A673 (cell line): ENCODE measurements at regions not wholly inside any gene's neighbourhood (a gene's known extent, or its start where the extent isn't known, plus 50 kb on each side); places are given as distances from the start of the nearest gene placed in this dataset.

ENCODE experiments used
- BruUV-seq: library from RNA; stranded (reverse); fragments of 400-500 nt; replicated peaks from 2 replicates; lab custom pipeline; 2021; lab: Mats Ljungman, UMichigan
- CTCF ChIA-PET: fragments of 300-600 bp; sonication (Branson Sonifier 250); formaldehyde crosslinking; loops from one replicate; lab custom pipeline; 2022; ENCODE audit warnings: antibody characterized with exemption; lab: Charles Lee
- POLR2A ChIA-PET: fragments of 300-600 bp; sonication (Branson Sonifier 250); formaldehyde crosslinking; loops from one replicate; lab custom pipeline; 2022; ENCODE audit warnings: antibody characterized with exemption; ENCODE audit not compliant: low non-redundant PET; lab: Charles Lee
- DNase-seq: peaks from one replicate; pipeline ENCODE4 v3.0.0-alpha.2; 2015; ENCODE audit warnings: low spot score
- H3K27ac ChIP-seq: fragments of 200-600 bp; sonication (generic); 2 replicates; pipeline ENCODE4 v1.5.1; 2016; ENCODE audit warnings: mixed run types, low read depth, mild to moderate bottlenecking, mixed read lengths, antibody characterized with exemption, low read length; ENCODE audit not compliant: poor library complexity, severe bottlenecking
- H3K27me3 ChIP-seq: fragments of 200-600 bp; sonication (generic); replicated peaks from 2 replicates; pipeline ENCODE4 v1.6.1; 2017; ENCODE audit warnings: mixed run types, low read depth, mild to moderate bottlenecking, mixed read lengths, antibody characterized with exemption, low read length; ENCODE audit not compliant: insufficient read depth, poor library complexity
- H3K36me3 ChIP-seq: fragments of 200-600 bp; sonication (generic); 2 replicates; pipeline ENCODE4 v1.6.1; 2016; ENCODE audit warnings: mixed run types, mild to moderate bottlenecking, mixed read lengths, antibody characterized with exemption, low read length; ENCODE audit not compliant: insufficient read depth, poor library complexity, severe bottlenecking
- H3K4me1 ChIP-seq: fragments of 200-600 bp; sonication (generic); 2 replicates; pipeline ENCODE4 v1.6.1; 2017; ENCODE audit warnings: mixed run types, mild to moderate bottlenecking, mixed read lengths, antibody characterized with exemption, low read length; ENCODE audit not compliant: insufficient read depth, poor library complexity, severe bottlenecking
- H3K4me3 ChIP-seq: fragments of 200-600 bp; sonication (generic); 2 replicates; pipeline ENCODE4 v1.5.1; 2016; ENCODE audit warnings: low read depth, mixed run types, mild to moderate bottlenecking, mixed read lengths, low read length; ENCODE audit not compliant: poor library complexity, severe bottlenecking
- H3K9me3 ChIP-seq: fragments of 200-600 bp; sonication (generic); 2 replicates; pipeline ENCODE4 v1.6.1; 2016; ENCODE audit warnings: mixed run types, low read depth, mild to moderate bottlenecking, mixed read lengths, antibody characterized with exemption, low read length; ENCODE audit not compliant: poor library complexity, severe bottlenecking
- CTCF ChIP-seq: fragments of 300-800, 200-600 bp; sonication (generic); conservative IDR thresholded peaks from 2 replicates; pipeline ENCODE4 v1.5.1; 2017; ENCODE audit warnings: low read depth, mild to moderate bottlenecking, antibody characterized with exemption, low read length, moderate library complexity, mixed read lengths
- EZH2 ChIP-seq: fragments of 200-600 bp; sonication (generic); IDR thresholded peaks from 2 replicates; pipeline ENCODE4 v1.6.1; 2017; ENCODE audit warnings: borderline replicate concordance, low read depth, mild to moderate bottlenecking, mixed read lengths, antibody characterized with exemption, low read length; ENCODE audit not compliant: poor library complexity, severe bottlenecking
- intact Hi-C: fragments of 100-400 bp; cut with micrococcal nuclease; formaldehyde crosslinking; loops from one replicate; pipeline ENCODE4 v1.10.0; 2022; ENCODE audit not compliant: unreplicated experiment

DNA sequence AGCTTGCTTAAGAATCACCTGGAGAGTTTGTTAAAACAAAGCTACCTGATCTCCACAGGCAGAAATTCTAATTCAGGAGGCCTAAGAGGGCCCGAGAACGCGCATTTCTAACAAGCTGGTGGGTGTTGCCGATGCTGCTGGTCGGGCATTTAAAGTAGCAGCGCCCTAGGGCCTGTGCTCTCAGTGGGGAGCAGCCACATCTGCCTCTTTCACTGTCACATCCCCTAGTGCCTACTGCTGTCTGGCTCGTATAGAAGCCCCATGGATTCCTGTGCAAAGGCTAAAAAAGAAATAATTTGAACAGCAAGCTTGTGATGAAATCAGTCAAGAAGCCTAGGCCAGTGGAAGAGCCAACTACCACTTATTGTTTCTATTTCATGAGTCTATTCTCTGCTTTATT is 126.7 kb upstream of the SMIM21 start:
- H3K27me3 ChIP-seq, result no peaks in the 10 kb centered on the region
- H3K4me1 ChIP-seq, result no peaks in the 10 kb centered on the region
- H3K36me3 ChIP-seq, result no peaks in the 10 kb centered on the region
- BruUV-seq, result no TSS peak
- TF ChIP-seq EZH2 (no peak), CTCF (no peak)
- no peak for DNase-seq
- intact Hi-C loops, result no loop called here
- H3K9me3 ChIP-seq, result no peaks in the 10 kb centered on the region
- ChIA-PET POLR2A (no interaction called here), CTCF (no interaction called here)
- H3K4me3 ChIP-seq, result no peak overlapping the region
- H3K27ac ChIP-seq, result no peak overlapping the region

GRCh38 chr18:75553021-75553420 is 125.5 kb upstream of the SMIM21 start:
- TF ChIP-seq EZH2 (no peak), CTCF (no peak)
- ChIA-PET POLR2A (no interaction called here), CTCF (no interaction called here)
- no peaks in the 10 kb centered on the region for H3K9me3 ChIP-seq
- BruUV-seq, result no TSS peak
- no peaks in the 10 kb centered on the region for H3K36me3 ChIP-seq
- no peak for DNase-seq
- no peak overlapping the region for H3K4me3 ChIP-seq
- H3K4me1 ChIP-seq, result no peaks in the 10 kb centered on the region
- no peak overlapping the region for H3K27ac ChIP-seq
- H3K27me3 ChIP-seq, result no peaks in the 10 kb centered on the region
- intact Hi-C loops, result no loop called here

GRCh38 chr18:75551071-75551470 is 123.6 kb upstream of the SMIM21 start:
- CTCF ChIA-PET, result no interaction called here
- Histone ChIP-seq H3K36me3 (no peaks in the 10 kb centered on the region), H3K4me3 (no peak overlapping the region), H3K4me1 (no peaks in the 10 kb centered on the region), H3K27ac (no peak overlapping the region), H3K27me3 (no peaks in the 10 kb centered on the region), H3K9me3 (no peaks in the 10 kb centered on the region)
- POLR2A ChIA-PET, result no interaction called here
- intact Hi-C loops, result no loop called here
- no TSS peak for BruUV-seq
- no peak for TF ChIP-seq CTCF
- TF ChIP-seq EZH2, result no peak
- DNase-seq, result peak; percentile 4
